HUES6 (cell line): ENCODE measurements at regions not wholly inside any gene's neighbourhood (a gene's known extent, or its start where the extent isn't known, plus 50 kb on each side); places are given as distances from the start of the nearest gene placed in this dataset.

Experiments
- H3K27ac ChIP-seq: 2 replicates; pipeline ENCODE4 v1.7.0; 2013; ENCODE audit warnings: low read depth, mild to moderate bottlenecking, low read length, inconsistent platforms
- H3K27me3 ChIP-seq: 2 replicates; pipeline ENCODE4 v1.6.1; 2013; ENCODE audit warnings: low read length; ENCODE audit not compliant: control insufficient read depth, insufficient read depth
- H3K36me3 ChIP-seq: 2 replicates; pipeline ENCODE4 v1.6.1; 2013; ENCODE audit warnings: low read length; ENCODE audit not compliant: control insufficient read depth, insufficient read depth
- H3K4me1 ChIP-seq: 2 replicates; pipeline ENCODE4 v1.6.1; 2013; ENCODE audit warnings: low read length; ENCODE audit not compliant: control insufficient read depth, insufficient read depth
- H3K4me3 ChIP-seq: 2 replicates; pipeline ENCODE4 v1.5.1; 2013; ENCODE audit warnings: low read depth, low read length
- H3K9ac ChIP-seq: one replicate; pipeline ENCODE4 v1.6.1; 2013; ENCODE audit warnings: mild to moderate bottlenecking, low read length
- H3K9me3 ChIP-seq: 2 replicates; pipeline ENCODE4 v1.6.1; 2013; ENCODE audit warnings: low read depth, low read length; ENCODE audit not compliant: control insufficient read depth, insufficient read depth

DNA sequence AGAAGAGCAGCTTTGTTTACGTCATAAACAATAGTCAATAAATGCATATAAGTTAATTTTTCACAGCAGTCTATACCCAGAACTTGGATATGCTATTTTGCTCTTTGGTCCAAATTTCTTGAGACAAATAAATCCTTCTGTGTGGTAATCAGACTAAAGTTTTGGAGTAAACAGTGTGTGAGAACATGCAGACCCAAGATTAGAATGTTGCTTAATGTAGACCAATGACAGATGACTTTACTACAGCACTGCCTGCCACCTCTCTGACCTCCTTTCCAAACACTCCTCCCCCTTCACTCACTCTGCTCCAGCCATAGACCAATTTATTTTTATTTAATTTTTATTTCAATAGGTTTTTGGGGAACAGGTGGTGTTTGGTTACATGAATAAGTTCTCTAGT is 115.3 kb upstream of the TANK start:
- H3K36me3 ChIP-seq = no peaks in the 10 kb centered on the region
- no peaks in the 10 kb centered on the region for H3K27me3 ChIP-seq
- H3K4me3 ChIP-seq = no peak overlapping the region
- no peak overlapping the region for H3K9ac ChIP-seq
- H3K27ac ChIP-seq = no peak overlapping the region
- H3K4me1 ChIP-seq = peaks cover 26% of the 10 kb centered on the region; the same call in 1 of the 2 replicates
- no peaks in the 10 kb centered on the region for H3K9me3 ChIP-seq

DNA sequence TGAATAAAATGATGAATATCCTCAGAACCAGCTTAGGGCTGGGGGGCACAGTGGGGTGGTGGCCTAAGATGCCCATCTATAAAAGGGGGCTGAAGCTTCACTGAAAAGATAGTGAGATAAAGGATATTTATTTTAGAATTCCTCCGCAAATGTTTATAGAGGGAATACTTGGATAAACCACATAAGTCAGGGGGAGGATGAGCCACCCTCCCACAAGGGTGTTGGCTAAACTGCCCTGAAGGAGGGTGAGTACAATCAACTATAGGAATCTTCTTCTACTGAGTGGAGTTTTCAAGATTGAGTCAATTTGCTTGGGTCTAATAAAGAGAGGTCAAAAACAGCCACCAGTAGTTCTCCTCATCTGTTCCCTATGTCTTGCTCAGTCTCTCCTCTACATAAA is 114.5 kb upstream of the TANK start:
- Histone ChIP-seq H3K9me3 (no peaks in the 10 kb centered on the region), H3K4me1 (peaks cover 27% of the 10 kb centered on the region; the same call in 1 of the 2 replicates), H3K27ac (no peak overlapping the region), H3K36me3 (no peaks in the 10 kb centered on the region), H3K4me3 (no peak overlapping the region), H3K27me3 (no peaks in the 10 kb centered on the region), H3K9ac (no peak overlapping the region)

DNA sequence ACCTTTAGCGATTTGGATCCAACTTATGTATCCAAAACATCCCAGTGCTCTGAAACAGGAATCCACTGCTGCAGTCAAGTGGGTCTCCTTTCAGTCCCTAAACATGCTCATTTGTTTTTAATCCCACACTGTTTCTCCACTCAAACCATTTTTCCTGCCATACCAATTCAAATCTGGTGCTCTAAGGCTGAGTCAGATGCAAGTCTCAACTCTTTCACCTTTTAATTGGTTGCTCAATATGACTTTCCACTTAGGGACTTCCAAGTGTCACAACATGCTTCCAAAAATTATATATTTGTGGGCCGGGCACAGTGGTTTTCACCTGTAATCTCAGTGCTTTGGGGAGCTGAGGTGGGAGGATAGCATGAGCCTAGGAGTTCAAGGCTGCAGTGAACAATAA is 113.4 kb upstream of the TANK start:
- Histone ChIP-seq H3K27ac (no peak overlapping the region), H3K36me3 (no peaks in the 10 kb centered on the region), H3K4me1 (peaks cover 27% of the 10 kb centered on the region; the same call in 1 of the 2 replicates), H3K9ac (no peak overlapping the region), H3K9me3 (no peaks in the 10 kb centered on the region), H3K4me3 (no peak overlapping the region), H3K27me3 (no peaks in the 10 kb centered on the region)

DNA sequence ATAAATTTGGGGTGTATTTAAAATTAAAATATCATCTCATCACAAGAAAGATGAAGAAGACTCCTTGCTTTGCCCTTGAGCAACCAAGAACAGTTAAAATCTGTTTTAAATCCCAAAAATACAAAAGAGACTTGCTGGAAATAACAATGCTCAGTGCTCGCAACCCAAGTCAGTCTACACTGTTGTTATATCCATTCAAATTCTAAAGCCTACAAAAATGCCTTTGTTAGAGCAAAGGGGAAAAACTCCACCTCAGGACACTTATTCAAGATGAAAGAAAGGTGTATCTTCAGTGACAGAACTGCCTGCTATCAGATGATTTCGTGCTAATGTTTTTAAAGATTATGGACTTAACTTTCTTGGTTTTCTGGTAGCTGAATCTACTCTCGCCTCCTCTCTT is 111.9 kb upstream of the TANK start:
- Histone ChIP-seq H3K27ac (no peak overlapping the region), H3K9me3 (no peaks in the 10 kb centered on the region), H3K9ac (no peak overlapping the region), H3K4me3 (no peak overlapping the region), H3K27me3 (no peaks in the 10 kb centered on the region), H3K36me3 (no peaks in the 10 kb centered on the region), H3K4me1 (peaks cover 27% of the 10 kb centered on the region; the same call in 1 of the 2 replicates)

DNA sequence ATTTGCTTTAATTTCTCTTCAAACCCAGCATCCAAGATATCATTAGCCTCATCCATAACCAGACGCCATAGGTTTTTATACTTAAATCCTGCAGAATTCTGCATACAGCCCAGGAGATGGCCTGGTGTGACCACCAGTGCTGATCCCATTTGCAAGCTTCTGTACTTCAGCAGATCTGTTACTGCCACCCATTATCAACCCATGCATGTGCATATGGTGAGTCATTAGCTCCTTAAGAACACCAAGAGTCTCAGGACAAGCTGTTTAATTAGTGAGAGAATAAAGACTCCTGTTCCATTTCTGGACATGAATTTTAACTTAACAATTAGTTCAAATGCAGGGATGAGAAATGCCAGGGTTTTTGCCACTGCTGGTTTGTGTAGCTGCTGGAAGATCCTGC is 110.7 kb upstream of the TANK start:
- Histone ChIP-seq H3K9ac (no peak overlapping the region), H3K9me3 (no peaks in the 10 kb centered on the region), H3K27me3 (no peaks in the 10 kb centered on the region), H3K4me1 (peaks cover 27% of the 10 kb centered on the region; the same call in 1 of the 2 replicates), H3K27ac (no peak overlapping the region), H3K36me3 (no peaks in the 10 kb centered on the region), H3K4me3 (no peak overlapping the region)

DNA sequence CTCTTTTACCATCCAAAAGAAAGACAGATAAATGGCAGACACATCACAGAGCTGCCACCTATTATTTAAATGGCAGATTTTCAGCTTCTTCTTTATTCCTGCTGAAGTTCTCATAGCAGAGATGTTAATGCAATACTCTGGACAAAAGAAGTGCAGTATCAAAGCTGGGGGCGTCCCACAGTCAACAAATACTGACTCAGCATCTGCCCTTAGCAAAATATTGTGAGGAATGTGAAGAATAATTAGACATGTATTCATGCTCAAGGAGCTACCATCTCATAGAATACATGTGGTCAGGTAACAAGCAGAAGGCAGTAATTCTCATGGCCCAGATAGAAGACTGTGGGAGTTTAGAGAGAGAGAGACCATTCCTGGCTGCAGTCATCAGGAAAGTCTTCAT is 108.0 kb upstream of the TANK start:
- H3K4me3 ChIP-seq = no peak overlapping the region
- no peak overlapping the region for H3K27ac ChIP-seq
- no peaks in the 10 kb centered on the region for H3K36me3 ChIP-seq
- H3K4me1 ChIP-seq = peaks cover 24% of the 10 kb centered on the region; the same call in 1 of the 2 replicates
- no peaks in the 10 kb centered on the region for H3K27me3 ChIP-seq
- H3K9ac ChIP-seq = no peak overlapping the region
- H3K9me3 ChIP-seq = no peaks in the 10 kb centered on the region; the same call in 1 of the 2 replicates

DNA sequence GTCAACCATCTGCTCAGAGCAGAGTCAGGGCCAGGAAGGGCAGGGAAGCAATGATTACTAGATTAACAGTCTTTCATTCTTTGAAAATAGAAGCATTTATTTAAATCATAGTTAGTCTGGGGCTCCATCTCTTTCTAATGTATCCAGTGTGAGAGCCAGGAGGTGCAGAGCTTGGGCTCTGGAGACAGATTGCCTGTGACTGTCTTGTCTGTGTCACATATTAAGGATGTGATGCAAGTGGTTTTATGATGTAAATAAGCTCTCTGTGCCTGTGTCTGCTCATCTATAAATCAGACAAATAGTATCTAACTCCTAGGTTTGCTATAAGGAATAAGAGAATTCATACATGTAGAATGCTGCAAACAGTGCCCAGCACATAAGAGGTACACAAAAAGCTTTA is 104.9 kb upstream of the TANK start:
- Histone ChIP-seq H3K4me1 (no peaks in the 10 kb centered on the region), H3K36me3 (no peaks in the 10 kb centered on the region), H3K27me3 (no peaks in the 10 kb centered on the region), H3K27ac (no peak overlapping the region), H3K9ac (no peak overlapping the region), H3K9me3 (no peaks in the 10 kb centered on the region; the same call in 1 of the 2 replicates), H3K4me3 (no peak overlapping the region)

DNA sequence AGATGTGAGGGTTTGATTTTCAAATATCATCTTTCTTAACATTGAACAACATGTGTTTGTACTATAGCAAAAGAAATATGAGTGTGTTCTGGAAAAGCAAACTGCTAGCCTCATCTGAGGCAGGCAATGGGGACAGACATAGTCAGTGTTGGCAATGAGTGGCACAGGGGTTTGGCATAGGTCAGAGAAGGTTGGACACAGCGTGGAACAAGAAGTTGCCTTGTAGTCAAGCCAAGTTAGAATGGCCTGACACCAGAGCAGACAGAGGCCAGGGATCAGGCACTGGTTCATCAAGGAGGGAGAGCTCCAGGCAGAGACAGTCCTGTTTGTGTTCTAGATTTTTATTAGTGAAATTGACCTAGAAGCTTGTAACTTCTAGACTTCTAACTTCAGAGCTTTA is 100.8 kb upstream of the TANK start:
- Histone ChIP-seq H3K9ac (no peak overlapping the region), H3K36me3 (no peaks in the 10 kb centered on the region)

DNA sequence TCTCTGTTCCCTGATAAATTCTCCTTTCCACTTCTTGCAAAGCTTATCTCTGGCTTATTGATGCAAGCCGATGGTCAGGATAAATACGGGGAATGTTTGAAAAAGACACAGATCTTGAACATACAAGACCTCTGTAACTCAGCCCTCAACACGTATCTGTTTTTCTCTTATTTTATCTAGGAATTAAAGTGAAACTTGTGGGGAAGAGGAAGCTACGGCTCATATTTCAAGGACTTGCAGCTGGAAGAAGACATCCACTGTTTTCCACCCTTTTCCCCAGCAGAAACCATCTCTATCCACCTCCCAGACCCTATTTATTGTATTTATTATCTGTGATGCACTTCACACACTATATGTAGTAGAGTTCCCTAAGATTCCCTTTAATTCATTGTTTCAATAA is 98.4 kb upstream of the TANK start:
- Histone ChIP-seq H3K4me1 (peaks cover 6% of the 10 kb centered on the region; the same call in 1 of the 2 replicates), H3K27ac (no peak overlapping the region), H3K9me3 (no peaks in the 10 kb centered on the region), H3K9ac (no peak overlapping the region), H3K36me3 (no peaks in the 10 kb centered on the region), H3K4me3 (no peak overlapping the region), H3K27me3 (no peaks in the 10 kb centered on the region)

More for the DNA sequence above, 100.8 kb upstream of the TANK start:
- Histone ChIP-seq H3K27me3 (no peaks in the 10 kb centered on the region), H3K27ac (no peak overlapping the region), H3K4me1 (peaks cover 6% of the 10 kb centered on the region; the same call in 1 of the 2 replicates), H3K4me3 (no peak overlapping the region), H3K9me3 (no peaks in the 10 kb centered on the region; the same call in 1 of the 2 replicates)

DNA sequence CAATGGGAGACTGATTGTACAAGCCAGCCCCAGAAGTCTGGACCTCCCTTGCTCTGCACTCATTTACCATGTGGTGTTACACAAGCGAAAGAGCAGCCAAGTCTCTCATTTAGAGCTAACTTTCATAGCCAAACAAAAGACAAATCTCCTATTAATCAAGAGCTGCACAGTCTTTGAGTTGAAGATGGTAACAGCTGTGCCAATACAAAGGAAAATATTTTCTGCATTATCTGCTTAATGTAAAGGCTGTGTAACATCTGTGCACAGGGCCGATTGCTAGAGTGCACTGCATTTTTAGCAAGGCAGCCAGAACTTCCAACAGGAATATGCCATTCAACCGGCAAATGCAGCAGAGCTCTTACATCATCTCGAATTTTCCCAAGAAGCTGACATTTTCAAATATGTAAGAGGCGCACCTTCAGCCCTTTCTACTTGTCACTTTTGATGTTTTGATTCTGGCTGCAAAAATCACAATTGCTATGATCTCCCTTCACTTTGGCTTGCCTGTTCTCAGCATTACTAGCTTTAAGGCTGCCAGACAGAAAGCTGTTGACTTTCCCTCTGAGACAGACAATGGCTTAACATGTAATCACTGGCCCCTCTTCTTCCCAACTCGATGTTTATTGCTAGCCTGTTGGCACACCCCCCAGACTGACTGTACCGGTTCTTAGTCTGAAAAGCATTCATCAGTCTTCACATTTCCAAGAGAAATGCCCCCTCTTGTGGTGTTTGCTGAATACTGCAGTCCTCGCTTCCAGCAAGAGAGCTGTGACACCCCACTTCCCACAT is 96.9 kb upstream of the TANK start:
- Histone ChIP-seq H3K9ac (no peak overlapping the region), H3K27ac (no peak overlapping the region)

DNA sequence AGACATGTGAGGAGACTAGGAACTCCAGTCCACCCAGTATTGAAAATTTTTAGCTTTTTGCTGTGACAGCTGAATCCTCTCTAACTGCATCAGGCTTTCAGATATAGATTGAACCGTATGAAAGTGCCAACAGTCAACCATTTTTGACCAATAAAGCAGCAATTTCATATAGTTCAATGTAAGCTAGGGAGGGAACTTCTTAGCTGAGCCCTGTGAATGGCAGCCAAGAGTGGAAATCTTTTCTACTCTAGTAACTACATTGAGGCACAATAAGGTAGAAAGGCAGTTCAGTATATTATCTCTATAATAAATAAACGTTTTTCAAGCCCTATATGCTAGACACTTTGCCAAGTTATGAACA is 96.3 kb upstream of the TANK start:
- H3K36me3 ChIP-seq = no peaks in the 10 kb centered on the region
- H3K27me3 ChIP-seq = no peaks in the 10 kb centered on the region
- H3K4me1 ChIP-seq = peaks cover 6% of the 10 kb centered on the region; the same call in 1 of the 2 replicates
- H3K9me3 ChIP-seq = no peaks in the 10 kb centered on the region
- no peak overlapping the region for H3K9ac ChIP-seq
- H3K27ac ChIP-seq = no peak overlapping the region
- H3K4me3 ChIP-seq = no peak overlapping the region

More for the DNA sequence above, 96.9 kb upstream of the TANK start:
- Histone ChIP-seq H3K36me3 (no peaks in the 10 kb centered on the region), H3K9me3 (no peaks in the 10 kb centered on the region), H3K27me3 (no peaks in the 10 kb centered on the region), H3K4me1 (peaks cover 6% of the 10 kb centered on the region; the same call in 1 of the 2 replicates), H3K4me3 (no peak overlapping the region)
